HUES64 (cell line): ENCODE measurements at regions not wholly inside any gene's neighbourhood (a gene's known extent, or its start where the extent isn't known, plus 50 kb on each side); places are given as distances from the start of the nearest gene placed in this dataset.

Experiments used
- H3K27ac ChIP-seq: 2 replicates; pipeline ENCODE4 v1.7.0; 2013; ENCODE audit warnings: low read depth, low read length, inconsistent platforms
- H3K27me3 ChIP-seq: 2 replicates; pipeline ENCODE4 v1.6.1; 2013; ENCODE audit warnings: mild to moderate bottlenecking, low read length; ENCODE audit not compliant: insufficient read depth
- H3K36me3 ChIP-seq: 2 replicates; pipeline ENCODE4 v1.6.1; 2013; ENCODE audit warnings: mild to moderate bottlenecking, low read length; ENCODE audit not compliant: insufficient read depth
- H3K4me1 ChIP-seq: 2 replicates; pipeline ENCODE4 v1.6.1; 2013; ENCODE audit warnings: mild to moderate bottlenecking, low read length, moderate library complexity; ENCODE audit not compliant: insufficient read depth
- H3K4me3 ChIP-seq: 2 replicates; pipeline ENCODE4 v1.5.1; 2013; ENCODE audit warnings: mild to moderate bottlenecking, low read length, moderate library complexity
- H3K9ac ChIP-seq: 2 replicates; pipeline ENCODE4 v1.6.1; 2013; ENCODE audit warnings: mild to moderate bottlenecking, low read depth, low read length
- H3K9me3 ChIP-seq: 2 replicates; pipeline ENCODE4 v1.6.1; 2013; ENCODE audit warnings: low read depth, low read length; ENCODE audit not compliant: insufficient read depth
- WGBS: fragments of 150-250, 120-280 bp; methylation state at CpG from one replicate; pipeline ENCODE4 v1.1.7; 2013; ENCODE audit warnings: missing lambda C conversion rate; 5-methylcytosine and 5-hydroxymethylcytosine counted together

GRCh38 chr14:42673963-42674362, 1067.3 kb downstream of the LRFN5 start:
- no peaks in the 10 kb centered on the region for H3K36me3 ChIP-seq

GRCh38 chr14:42671636-42672035, 1065.0 kb downstream of the LRFN5 start:
- Histone ChIP-seq H3K9ac (no peak overlapping the region), H3K4me3 (no peak overlapping the region), H3K36me3 (no peaks in the 10 kb centered on the region), H3K9me3 (no peaks in the 10 kb centered on the region), H3K27ac (no peak overlapping the region), H3K27me3 (no peaks in the 10 kb centered on the region), H3K4me1 (no peaks in the 10 kb centered on the region)

More at GRCh38 chr14:42673963-42674362, 1067.3 kb downstream of the LRFN5 start:
- no peaks in the 10 kb centered on the region for H3K9me3 ChIP-seq
- no peaks in the 10 kb centered on the region for H3K4me1 ChIP-seq
- no peak overlapping the region for H3K4me3 ChIP-seq
- no peaks in the 10 kb centered on the region for H3K27me3 ChIP-seq
- no peak overlapping the region for H3K27ac ChIP-seq
- H3K9ac ChIP-seq, result no peak overlapping the region

DNA sequence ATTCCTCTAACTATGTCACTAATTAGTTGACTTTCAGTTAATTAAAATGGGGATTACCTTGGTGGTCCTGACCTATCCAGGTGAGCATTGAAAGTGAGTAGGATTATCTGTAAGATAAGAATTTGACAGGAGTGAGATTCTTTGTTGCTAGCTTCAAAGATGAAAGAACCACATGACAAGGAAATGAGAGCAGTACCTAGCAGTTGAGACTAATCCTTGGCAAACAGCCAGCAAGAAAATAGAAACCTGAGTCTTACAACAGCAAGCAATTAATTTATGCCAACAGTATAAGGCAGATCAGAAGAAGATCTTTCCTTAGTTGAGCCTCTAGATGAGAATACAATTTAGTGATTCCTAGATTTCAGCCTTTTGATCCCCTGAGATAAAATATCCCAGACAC, 1058.4 kb downstream of the LRFN5 start:
- no peak overlapping the region for H3K9ac ChIP-seq
- H3K36me3 ChIP-seq, result no peaks in the 10 kb centered on the region
- H3K9me3 ChIP-seq, result no peaks in the 10 kb centered on the region
- H3K4me3 ChIP-seq, result no peak overlapping the region
- H3K27me3 ChIP-seq, result 0 out of 2 replicates have a peak, but pooled peaks cover 2% of the 10 kb centered on the region
- no peaks in the 10 kb centered on the region for H3K4me1 ChIP-seq
- H3K27ac ChIP-seq, result no peak overlapping the region

- Histone ChIP-seq H3K27ac (peak overlapping the region; percentile 63; the same call in 1 of the 2 replicates), H3K9ac (no peak overlapping the region), H3K4me3 (no peak overlapping the region), H3K27me3 (peaks cover 2% of the 10 kb centered on the region; the same call in 1 of the 2 replicates), H3K9me3 (no peaks in the 10 kb centered on the region), H3K36me3 (no peaks in the 10 kb centered on the region), H3K4me1 (no peaks in the 10 kb centered on the region)
- WGBS, result 29% methylated on average over 1 of the region's 1 CpG
Observed at GRCh38 chr14:42664190-42664589, 1057.5 kb downstream of the LRFN5 start.

DNA sequence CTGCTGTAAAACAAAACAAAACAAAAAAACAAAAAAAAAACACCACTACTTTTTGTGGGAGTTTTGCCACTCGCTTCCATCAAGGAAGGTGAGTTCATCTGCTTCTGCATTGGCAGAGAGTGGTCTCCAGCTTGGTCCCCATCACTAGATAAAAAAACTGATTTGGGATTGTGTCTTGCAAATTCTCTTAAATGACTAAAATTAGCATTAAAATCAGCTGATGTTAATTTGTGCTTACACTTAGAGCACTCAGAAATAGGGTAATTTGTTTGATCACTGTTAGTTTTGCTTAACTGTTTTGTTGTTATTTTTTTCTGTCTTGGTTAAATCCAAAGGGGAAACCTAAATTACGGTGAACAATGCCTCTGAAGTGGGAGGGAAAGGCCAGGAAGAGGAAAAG, 1048.0 kb downstream of the LRFN5 start:
- WGBS, result 11% methylated on average over 2 of the region's 2 CpGs

DNA sequence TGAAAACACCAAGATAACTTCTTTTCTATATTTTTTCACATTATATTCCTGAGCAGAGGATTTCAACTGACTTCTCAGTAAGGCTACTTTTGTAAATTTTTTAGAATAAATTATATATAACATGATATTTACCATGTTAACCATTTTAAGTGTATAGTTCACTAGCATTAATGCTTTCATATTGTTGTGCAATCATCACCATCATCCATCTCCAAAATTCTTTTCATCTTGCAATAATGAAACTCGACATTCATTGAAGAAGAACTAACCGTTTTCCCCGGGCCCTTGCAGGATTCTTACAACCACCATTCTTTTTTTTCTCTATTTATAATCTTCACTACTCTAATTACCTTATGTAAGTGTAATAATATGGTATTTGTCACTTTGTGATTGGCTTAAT, 1036.1 kb downstream of the LRFN5 start:
- Histone ChIP-seq H3K36me3 (no peaks in the 10 kb centered on the region), H3K4me1 (no peaks in the 10 kb centered on the region), H3K9ac (no peak overlapping the region), H3K4me3 (no peak overlapping the region), H3K9me3 (no peaks in the 10 kb centered on the region), H3K27me3 (no peaks in the 10 kb centered on the region), H3K27ac (no peak overlapping the region)
- WGBS, result 98% methylated on average over 3 of the region's 3 CpGs

More for the DNA sequence above, 1048.0 kb downstream of the LRFN5 start:
- peaks cover 58% of the 10 kb centered on the region for H3K27me3 ChIP-seq
- H3K36me3 ChIP-seq, result no peaks in the 10 kb centered on the region
- H3K4me1 ChIP-seq, result peaks cover 30% of the 10 kb centered on the region
- H3K4me3 ChIP-seq, result peak overlapping the region; percentile 20; the same call in 1 of the 2 replicates
- H3K9me3 ChIP-seq, result no peaks in the 10 kb centered on the region
- no peak overlapping the region for H3K9ac ChIP-seq
- H3K27ac ChIP-seq, result peak overlapping the region; percentile 42; the same call in 1 of the 2 replicates

DNA sequence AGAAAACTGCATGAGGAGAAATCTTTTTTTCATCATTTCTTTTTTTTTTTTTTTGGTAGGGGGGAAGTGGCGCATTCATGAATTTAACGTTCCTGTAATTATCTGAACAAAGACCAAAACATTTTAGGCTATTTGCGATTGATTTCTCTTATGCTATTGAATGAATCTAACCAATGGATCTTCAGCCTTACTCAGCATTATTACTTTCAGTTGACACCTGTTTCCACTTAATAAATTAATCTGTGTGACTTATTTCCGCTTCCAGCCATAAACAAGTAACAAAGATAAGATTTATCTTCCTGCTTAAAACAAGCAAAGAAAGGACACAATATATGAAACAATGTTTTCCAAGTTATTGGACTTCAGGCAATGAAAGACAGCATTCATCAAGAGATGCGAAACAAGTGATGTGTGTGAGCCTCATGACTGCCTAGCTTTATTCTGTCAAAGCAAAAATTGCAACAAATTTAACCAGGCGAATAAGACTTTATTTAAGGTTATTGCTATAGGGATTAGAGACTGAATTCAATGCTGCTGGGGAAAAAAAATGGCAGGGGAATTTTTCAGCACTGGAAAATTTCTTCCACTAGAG, 1026.9 kb downstream of the LRFN5 start:
- Histone ChIP-seq H3K9ac (no peak overlapping the region), H3K27me3 (no peaks in the 10 kb centered on the region), H3K36me3 (no peaks in the 10 kb centered on the region), H3K27ac (no peak overlapping the region), H3K4me1 (no peaks in the 10 kb centered on the region; the same call in 1 of the 2 replicates), H3K9me3 (no peaks in the 10 kb centered on the region), H3K4me3 (no peak overlapping the region)
- 96% methylated on average over 5 of the region's 6 CpGs for WGBS

DNA sequence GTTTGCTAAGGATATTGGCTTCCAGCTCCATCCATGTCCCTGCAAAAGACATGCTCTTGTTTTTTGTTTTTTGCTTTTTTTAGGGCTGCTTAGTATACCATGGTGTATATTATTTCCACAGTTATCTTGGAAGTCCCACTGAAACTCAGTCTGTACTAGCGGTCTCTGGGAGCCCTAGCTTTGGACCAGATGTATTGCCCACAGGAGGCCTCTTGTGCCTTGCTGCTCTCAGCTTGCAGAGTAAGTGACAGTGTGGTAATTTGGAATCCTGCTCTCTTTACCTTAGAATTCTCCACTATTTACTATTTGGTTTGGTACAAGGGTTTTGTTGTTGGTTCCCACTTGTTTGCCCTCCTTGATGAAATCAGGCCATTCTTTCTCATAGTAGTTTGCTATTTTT, 1022.9 kb downstream of the LRFN5 start:
- H3K4me3 ChIP-seq, result no peak overlapping the region
- H3K36me3 ChIP-seq, result no peaks in the 10 kb centered on the region
- no peaks in the 10 kb centered on the region for H3K9me3 ChIP-seq
- peaks cover 6% of the 10 kb centered on the region for H3K27me3 ChIP-seq
- WGBS, result 100% methylated on average over 1 of the region's 1 CpG
- no peak overlapping the region for H3K27ac ChIP-seq
- no peak overlapping the region for H3K9ac ChIP-seq
- H3K4me1 ChIP-seq, result no peaks in the 10 kb centered on the region; the same call in 1 of the 2 replicates

DNA sequence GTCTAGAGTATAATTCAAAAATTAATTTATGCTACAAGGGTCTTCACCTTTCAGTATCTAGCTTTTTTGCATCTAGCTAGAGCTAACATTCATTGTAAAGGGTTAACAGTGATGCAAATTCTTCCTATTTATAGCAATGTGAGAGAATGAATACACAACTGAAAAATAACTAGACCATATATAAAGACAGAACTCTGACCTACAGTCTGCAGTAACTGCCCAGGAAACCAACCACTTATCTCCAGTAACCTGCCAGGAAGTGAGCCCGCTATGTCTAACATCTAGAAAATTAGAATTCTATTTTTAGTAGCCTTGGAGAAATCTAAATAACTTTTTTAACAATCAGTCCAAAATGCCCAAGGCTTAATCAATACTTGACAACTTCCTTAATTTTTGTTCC, 1021.9 kb downstream of the LRFN5 start:
- no peaks in the 10 kb centered on the region for H3K36me3 ChIP-seq
- no peaks in the 10 kb centered on the region; the same call in 1 of the 2 replicates for H3K4me1 ChIP-seq
- H3K9ac ChIP-seq, result no peak overlapping the region
- 90% methylated on average over 1 of the region's 1 CpG for WGBS
- H3K9me3 ChIP-seq, result no peaks in the 10 kb centered on the region
- H3K4me3 ChIP-seq, result no peak overlapping the region
- no peak overlapping the region for H3K27ac ChIP-seq
- H3K27me3 ChIP-seq, result peaks cover 6% of the 10 kb centered on the region

DNA sequence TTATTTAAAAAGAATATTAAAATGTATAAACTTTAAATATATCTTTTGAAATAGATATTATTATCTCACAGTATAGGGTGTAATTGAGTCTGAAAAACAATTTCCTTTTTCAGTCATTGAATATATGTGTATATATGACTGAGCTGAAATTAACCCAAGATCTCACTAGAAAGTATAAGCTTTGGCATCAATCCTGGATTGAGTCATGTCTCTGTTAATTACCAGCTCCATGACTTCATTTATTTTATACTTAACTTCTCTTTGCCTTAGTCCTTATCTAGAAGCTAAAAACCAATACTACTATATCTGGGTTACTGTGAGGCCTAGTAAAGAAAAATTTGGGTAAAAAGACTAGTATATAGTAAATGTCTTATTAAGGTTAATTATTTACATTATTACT, 1020.3 kb downstream of the LRFN5 start:
- Histone ChIP-seq H3K4me3 (no peak overlapping the region), H3K36me3 (no peaks in the 10 kb centered on the region), H3K9ac (no peak overlapping the region), H3K27ac (no peak overlapping the region), H3K9me3 (no peaks in the 10 kb centered on the region), H3K27me3 (peaks cover 6% of the 10 kb centered on the region), H3K4me1 (no peaks in the 10 kb centered on the region; the same call in 1 of the 2 replicates)

DNA sequence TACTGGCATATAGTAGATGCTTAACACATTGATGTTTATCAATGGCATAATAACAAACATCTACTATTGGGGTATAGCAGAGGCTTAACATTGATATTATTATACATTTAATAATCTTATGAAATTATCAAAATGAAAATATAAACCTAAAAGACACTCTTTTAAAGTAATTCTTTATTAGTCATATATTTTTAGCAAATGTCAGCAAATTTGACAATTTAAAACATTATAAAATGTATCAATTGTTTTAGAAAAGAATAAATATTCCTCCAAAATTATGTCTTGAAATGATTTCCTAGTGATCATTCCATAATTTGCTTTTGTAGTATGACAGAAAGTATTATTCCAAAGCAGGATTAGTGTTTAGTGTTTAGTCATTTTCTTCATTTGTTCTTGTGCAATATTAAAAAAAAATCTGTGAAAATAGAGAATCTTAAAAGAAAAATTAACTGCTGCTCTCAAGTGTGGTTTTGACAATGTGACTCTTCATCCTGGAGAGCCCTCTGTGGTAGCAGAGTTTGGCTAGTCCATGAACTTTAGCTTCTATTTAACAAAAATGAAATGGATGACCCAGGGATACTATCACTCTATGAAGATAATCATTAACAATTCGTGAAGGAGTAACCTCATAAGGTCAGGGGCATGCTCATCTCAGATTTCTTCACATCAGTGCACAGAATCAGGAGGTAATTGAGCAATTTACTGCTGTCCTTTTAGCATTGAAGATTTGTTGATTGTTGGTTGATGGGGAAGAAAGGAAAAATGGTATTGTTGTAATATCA, 1018.5 kb downstream of the LRFN5 start:
- peaks cover 6% of the 10 kb centered on the region for H3K27me3 ChIP-seq
- no peaks in the 10 kb centered on the region for H3K4me1 ChIP-seq
- H3K36me3 ChIP-seq, result no peaks in the 10 kb centered on the region
- WGBS, result 92% methylated on average over 1 of the region's 1 CpG
- H3K4me3 ChIP-seq, result no peak overlapping the region
- H3K9ac ChIP-seq, result no peak overlapping the region
- H3K27ac ChIP-seq, result no peak overlapping the region
- H3K9me3 ChIP-seq, result no peaks in the 10 kb centered on the region
